Endothelial cell (in vitro differentiated cells): ENCODE measurements at regions not wholly inside any gene's neighbourhood (a gene's known extent, or its start where the extent isn't known, plus 50 kb on each side); places are given as distances from the start of the nearest gene placed in this dataset.
A peak's percentile ranks its signal among the peaks of the same experiment; 100 is the strongest.

Experiments used
- DNase-seq: peaks from one replicate; pipeline ENCODE4 v3.0.0; 2021; ENCODE audit warnings: low spot score
- H3K27ac Mint-ChIP-seq: one replicate; pipeline ENCODE4 v1.8.0; 2021; ENCODE audit warnings: mixed read lengths, inconsistent platforms; ENCODE audit not compliant: unreplicated experiment
- H3K27me3 Mint-ChIP-seq: one replicate; pipeline ENCODE4 v1.8.0; 2021; ENCODE audit warnings: mild to moderate bottlenecking, moderate library complexity, mixed read lengths, inconsistent platforms; ENCODE audit not compliant: unreplicated experiment
- H3K36me3 Mint-ChIP-seq: one replicate; pipeline ENCODE4 v1.8.0; 2021; ENCODE audit warnings: mild to moderate bottlenecking, low read depth, mixed read lengths, inconsistent platforms; ENCODE audit not compliant: unreplicated experiment
- H3K4me1 Mint-ChIP-seq: one replicate; pipeline ENCODE4 v1.8.0; 2021; ENCODE audit warnings: mild to moderate bottlenecking, mixed read lengths, inconsistent platforms; ENCODE audit not compliant: unreplicated experiment
- H3K4me3 Mint-ChIP-seq: one replicate; pipeline ENCODE4 v1.8.0; 2021; ENCODE audit warnings: mild to moderate bottlenecking, mixed read lengths, inconsistent platforms; ENCODE audit not compliant: unreplicated experiment
- H3K9me3 Mint-ChIP-seq: one replicate; pipeline ENCODE4 v1.8.0; 2021; ENCODE audit warnings: mixed read lengths, inconsistent platforms; ENCODE audit not compliant: unreplicated experiment
- TF ChIP-seq, protein P1 (sequence below): fragments of 200-600 bp; sonication (generic); IDR thresholded peaks from one replicate; pipeline ENCODE4 v1.5.0; 2021; ENCODE audit warnings: antibody characterized with exemption; ENCODE audit not compliant: unreplicated experiment

DNA sequence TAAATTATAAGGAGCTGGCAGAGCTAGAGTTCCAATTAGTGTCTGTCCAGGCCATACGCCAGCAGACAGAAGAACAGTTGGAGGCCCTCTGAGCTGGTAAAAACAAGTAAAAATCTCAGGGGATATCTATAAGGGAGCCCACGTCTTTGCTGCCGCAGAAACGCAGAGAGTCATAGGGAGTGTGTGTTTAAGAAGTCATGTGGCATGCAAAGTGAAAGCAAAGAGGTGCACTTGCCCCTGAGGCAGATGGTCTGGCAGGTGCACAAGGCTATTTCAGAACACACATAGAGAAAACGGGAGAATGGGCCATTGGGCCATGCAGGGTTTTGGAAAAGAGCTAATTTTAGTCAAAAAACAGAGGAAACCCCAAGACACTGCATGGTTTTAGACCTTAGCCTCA, 92.7 kb downstream of the NAP1L3 start:
- TF ChIP-seq, protein P1, sequence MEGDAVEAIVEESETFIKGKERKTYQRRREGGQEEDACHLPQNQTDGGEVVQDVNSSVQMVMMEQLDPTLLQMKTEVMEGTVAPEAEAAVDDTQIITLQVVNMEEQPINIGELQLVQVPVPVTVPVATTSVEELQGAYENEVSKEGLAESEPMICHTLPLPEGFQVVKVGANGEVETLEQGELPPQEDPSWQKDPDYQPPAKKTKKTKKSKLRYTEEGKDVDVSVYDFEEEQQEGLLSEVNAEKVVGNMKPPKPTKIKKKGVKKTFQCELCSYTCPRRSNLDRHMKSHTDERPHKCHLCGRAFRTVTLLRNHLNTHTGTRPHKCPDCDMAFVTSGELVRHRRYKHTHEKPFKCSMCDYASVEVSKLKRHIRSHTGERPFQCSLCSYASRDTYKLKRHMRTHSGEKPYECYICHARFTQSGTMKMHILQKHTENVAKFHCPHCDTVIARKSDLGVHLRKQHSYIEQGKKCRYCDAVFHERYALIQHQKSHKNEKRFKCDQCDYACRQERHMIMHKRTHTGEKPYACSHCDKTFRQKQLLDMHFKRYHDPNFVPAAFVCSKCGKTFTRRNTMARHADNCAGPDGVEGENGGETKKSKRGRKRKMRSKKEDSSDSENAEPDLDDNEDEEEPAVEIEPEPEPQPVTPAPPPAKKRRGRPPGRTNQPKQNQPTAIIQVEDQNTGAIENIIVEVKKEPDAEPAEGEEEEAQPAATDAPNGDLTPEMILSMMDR, result no peak
- no peak for DNase-seq
- Mint-ChIP-seq H3K9me3 (no peaks in the 10 kb centered on the region), H3K36me3 (no peaks in the 10 kb centered on the region), H3K27ac (no peak overlapping the region), H3K27me3 (peaks cover 1% of the 10 kb centered on the region), H3K4me3 (no peak overlapping the region), H3K4me1 (no peaks in the 10 kb centered on the region)

DNA sequence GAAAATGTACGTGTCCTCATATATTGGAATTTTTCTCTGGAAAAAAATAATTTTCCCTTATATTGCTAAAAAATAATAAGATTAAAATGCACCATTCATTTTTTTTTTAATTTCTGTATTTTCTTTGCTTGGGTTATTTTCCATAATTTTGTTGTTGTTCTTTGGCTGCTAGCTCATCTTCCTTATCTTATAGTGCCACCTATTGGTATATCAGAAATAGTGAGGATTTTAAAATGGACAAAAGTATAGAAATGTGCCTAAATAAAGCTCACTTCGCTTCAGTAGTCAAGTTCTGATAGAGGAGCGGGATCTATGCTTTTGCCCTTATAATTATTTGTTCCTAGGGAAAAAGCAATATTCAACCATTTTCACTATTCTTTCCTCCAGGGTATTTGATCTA, 134.8 kb downstream of the NAP1L3 start:
- H3K4me1 Mint-ChIP-seq, result no peaks in the 10 kb centered on the region
- H3K4me3 Mint-ChIP-seq, result no peak overlapping the region
- no peaks in the 10 kb centered on the region for H3K9me3 Mint-ChIP-seq
- no peak overlapping the region for H3K27ac Mint-ChIP-seq
- TF ChIP-seq, protein P1, result peak; percentile 12
- no peak for DNase-seq
- no peaks in the 10 kb centered on the region for H3K27me3 Mint-ChIP-seq
- no peaks in the 10 kb centered on the region for H3K36me3 Mint-ChIP-seq

DNA sequence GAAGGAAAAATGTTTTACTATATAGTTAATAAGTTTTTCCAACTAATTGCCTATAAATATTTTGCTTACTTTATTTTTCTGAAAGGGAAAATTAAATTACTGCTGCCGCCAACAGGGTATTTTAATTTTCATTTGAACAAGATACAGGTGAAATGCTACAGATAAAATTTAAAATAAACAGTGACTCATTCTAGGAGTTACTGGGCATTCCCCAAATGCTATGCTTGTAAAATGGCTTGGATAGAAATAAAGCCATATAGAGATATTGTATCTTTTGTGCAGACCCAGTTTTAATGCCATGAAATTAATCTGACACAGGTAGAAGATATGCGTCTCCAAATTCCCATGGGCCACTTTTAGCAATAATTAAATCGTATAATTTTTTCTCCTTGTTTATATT, 144.5 kb downstream of the NAP1L3 start:
- no peak for DNase-seq

More for the DNA sequence above, 144.5 kb downstream of the NAP1L3 start:
- TF ChIP-seq, protein P1, result no peak
- H3K4me3 Mint-ChIP-seq, result no peak overlapping the region
- H3K9me3 Mint-ChIP-seq, result no peaks in the 10 kb centered on the region
- no peak overlapping the region for H3K27ac Mint-ChIP-seq
- no peaks in the 10 kb centered on the region for H3K27me3 Mint-ChIP-seq
- no peaks in the 10 kb centered on the region for H3K36me3 Mint-ChIP-seq
- H3K4me1 Mint-ChIP-seq, result no peaks in the 10 kb centered on the region
